HG03039 (cell line): ENCODE measurements at regions not wholly inside any gene's neighbourhood (a gene's known extent, or its start where the extent isn't known, plus 50 kb on each side); places are given as distances from the start of the nearest gene placed in this dataset.
A peak's percentile ranks its signal among the peaks of the same experiment; 100 is the strongest.
"Not testable (repeated sequence)": the region's sequence is repeated elsewhere in the genome, so short reads cannot be mapped to it uniquely, and the experiment has no call there.

Experiments used
- ATAC-seq: cut with Tn5 transposase; IDR thresholded peaks from one replicate; pipeline ENCODE4 v1.9.1; 2021; ENCODE audit warnings: mild to moderate bottlenecking, moderate library complexity; ENCODE audit not compliant: unreplicated experiment

DNA sequence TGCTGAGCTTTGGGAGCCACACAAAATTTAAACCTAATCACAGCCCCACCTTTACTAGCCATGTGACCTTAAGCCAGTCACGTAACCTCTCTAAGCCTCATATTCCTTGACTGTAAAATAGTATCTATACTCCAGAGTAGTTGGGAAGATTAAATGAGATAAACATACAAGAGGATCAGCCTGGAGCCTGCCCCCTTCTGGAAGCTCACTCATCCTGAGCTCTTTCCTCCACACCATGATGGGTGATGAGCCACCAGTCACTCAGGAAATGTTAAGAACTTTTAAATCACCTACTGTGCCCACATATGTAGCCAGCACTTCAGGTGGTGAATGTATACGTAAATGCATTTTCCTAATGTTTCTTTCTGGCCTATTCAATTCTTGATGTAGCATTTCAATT, 195.9 kb upstream of the DDX18 start:
- ATAC-seq: no peak

DNA sequence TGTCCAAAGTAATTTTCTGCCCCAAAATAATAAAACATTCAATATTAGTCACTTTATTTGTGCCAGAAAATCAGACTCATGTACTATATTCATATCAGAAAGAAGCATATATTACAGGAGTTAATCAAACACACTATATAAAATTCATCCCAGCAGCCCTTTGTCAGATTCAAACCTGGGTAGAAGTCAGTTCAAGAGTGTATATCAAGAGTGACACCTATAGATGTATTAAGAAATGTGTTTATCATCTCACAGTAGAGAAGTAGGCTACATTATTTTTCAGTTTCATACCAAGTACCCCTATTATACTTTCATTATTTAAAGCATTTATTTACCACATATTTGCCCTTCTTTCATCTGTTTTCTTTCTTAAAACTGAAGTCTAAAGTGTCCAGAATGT, 193.2 kb upstream of the DDX18 start:
- ATAC-seq: no peak

DNA sequence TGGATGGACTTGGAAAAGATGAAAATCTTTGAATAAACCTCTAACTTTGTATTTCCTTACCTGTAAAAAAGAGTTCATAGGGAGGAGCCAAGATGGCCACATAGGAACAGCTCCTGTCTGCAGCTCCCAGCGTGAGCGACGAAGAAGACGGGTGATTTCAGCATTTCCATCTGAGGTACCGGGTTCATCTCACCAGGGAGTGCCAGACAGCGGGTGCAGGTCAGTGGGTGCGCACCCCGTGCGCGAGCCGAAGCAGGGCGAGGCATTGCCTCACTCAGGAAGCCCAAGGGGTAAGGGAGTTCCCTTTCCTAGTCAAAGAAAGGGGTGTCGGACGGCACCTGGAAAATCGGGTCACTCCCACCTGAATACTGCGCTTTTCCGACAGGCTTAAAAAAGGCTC, 191.3 kb upstream of the DDX18 start:
- ATAC-seq: not testable (repeated sequence)

DNA sequence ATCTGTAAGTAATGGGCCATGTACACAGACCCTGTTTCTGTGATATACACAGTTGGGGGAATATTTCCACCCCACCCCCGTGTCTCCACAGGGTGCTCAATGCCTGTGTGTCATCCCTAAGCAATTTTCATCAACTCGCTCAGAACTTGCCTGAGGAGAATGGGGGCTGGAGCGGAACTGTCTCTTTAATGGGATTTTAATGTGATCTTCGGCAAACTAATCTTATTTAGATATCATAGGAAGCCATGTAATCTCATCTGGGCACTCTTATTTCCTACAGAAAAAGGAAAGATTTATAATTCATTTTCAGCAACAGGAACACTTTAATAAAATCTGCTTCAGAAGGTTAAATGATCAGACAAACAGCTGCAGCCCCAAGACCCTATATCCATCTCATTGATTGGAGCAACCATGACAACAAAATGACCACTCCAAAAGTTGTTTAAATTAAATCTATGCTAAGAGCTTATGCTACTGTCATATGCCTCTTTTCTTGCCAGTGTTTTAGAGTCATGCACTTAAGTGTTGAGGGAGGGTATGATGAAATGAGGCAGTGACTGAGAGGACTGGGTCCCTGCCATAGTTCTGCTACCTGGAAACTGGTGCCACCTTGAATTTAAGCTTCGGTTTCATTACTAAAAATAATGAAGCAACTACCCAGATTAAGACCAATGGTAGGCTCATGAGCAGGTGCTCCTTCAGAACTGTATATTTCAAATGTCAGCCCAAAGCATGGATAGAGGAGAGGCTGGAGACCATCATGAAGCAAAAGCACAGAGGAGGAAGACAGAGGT, 183.1 kb upstream of the DDX18 start:
- ATAC-seq: no peak

DNA sequence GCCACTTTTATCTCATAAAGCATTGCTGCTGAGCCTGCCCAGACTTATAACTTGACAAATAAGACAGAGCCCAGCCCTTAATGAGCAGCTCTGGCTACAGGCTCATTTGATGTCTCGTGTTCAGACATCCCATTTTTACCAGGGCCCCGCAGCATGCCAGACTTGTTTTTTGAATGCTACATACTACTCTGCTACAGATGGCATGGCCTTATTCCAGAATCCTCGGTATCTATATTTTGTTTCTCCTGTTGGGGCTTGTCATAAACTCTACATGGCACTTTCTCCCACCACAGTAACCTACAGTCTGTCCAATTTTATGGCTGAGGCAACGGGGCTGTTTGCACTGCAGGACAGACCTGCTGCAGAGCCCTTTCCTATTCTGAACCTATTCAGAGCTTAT, 179.0 kb upstream of the DDX18 start:
- ATAC-seq: no peak

DNA sequence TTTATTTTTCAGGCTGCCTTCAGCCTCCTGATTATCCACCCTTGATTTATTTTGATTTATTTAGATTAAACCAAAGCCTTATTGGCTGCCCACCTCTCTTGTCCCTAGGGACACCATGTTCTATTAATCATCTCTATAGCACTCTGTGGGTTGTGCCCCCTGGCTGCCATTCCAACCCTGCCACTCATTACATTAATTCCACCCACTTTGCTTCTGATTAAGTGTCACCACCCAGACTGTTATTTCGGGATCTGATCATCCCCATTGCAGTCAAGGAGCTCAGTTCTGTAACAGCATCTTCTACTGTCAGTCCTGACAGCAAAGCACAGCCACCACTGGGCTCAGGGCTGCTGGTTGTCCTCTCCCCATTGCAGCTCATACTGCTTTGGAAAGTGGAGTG, 175.1 kb upstream of the DDX18 start:
- ATAC-seq: no peak

DNA sequence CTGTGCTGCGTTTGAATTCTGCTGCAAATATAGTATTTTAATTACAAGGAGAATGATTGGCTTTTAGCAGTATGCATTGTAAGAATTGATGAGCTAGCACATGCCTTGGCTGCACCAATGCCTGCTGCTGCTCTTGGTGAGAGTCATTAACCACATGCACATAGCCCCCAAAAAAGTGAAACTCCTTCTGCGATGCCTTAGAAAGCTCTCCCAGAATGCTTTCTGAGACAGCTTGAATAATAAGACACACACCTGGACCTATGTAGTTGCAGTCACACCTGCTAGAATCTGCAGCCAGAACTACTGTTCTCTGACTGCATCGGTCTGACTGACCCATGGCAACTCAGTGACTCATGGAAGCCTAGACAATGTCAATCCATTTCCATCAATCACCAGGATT, 170.1 kb upstream of the DDX18 start:
- ATAC-seq: no peak

DNA sequence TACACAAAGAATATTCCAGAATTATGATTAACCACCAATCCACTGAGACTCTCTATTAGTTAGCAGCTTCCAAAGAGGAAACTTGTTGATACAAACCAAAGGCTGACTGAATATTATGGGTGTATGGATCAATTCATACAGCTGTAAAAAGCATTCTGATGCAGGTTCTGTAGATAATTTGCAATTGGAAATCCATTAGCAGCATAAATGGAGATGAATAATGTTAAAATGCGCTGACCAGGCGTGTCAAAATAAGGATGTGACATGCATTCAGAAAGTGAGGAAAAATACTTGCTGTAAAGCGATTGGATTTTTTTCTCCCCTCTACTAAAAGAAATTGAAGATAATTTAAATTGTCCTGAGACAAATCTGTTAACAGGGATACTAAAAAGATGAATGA, 169.0 kb upstream of the DDX18 start:
- ATAC-seq: no peak

DNA sequence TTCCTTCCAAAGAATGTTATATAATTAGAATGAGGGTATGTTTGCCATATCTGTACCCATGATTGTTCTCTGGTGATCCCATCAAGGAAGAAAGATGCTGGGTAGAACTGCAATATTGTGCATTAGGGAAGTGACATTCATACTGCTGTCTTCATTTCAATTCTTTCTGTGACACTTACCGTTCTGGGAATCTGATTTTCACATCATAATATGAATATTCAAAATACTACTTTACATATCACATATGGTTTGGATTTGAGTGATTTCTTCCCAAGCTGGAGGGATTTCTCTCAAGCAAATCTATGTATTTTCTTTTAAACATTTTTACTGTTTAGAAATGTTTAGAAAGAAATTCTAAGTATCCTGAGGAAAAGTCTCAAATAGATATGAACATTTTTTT, 168.4 kb upstream of the DDX18 start:
- ATAC-seq: no peak

DNA sequence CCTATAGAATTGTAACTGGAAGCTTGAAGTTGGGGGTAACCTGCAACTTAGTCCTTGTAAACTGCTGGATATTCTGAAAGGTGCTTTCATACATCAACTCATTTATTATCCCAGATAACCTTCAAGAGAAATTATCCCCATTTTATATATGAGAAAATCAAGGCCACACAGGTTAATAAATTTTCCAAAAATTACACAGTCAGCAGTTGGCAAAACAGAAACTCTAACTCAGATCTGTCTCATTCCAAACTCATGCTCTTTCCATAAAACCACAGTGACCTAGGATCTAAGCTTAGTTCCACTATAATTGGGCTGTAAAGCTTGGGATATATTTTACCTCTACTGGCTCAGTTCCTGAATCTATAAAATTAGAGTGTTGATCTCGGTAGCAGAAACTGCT, 167.6 kb upstream of the DDX18 start:
- no peak for ATAC-seq

DNA sequence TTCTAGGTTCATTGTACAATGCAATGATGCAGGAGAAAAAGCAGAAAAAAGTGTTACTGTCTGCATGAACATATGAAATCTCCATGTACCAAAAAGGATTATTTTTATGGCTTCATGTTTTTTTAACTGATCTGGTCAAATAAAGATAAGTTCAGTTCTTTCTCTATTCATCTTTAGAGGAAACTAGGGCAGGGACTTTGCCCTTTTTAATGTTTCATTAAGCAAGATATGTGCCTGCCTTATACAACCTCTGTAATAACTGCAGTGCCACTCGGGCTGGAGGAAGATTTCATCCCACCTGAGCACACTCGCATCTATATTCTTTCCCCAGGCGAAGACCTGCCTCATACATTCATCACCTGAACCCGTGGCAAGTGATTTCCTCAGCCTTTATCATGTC, 157.9 kb upstream of the DDX18 start:
- no peak for ATAC-seq

DNA sequence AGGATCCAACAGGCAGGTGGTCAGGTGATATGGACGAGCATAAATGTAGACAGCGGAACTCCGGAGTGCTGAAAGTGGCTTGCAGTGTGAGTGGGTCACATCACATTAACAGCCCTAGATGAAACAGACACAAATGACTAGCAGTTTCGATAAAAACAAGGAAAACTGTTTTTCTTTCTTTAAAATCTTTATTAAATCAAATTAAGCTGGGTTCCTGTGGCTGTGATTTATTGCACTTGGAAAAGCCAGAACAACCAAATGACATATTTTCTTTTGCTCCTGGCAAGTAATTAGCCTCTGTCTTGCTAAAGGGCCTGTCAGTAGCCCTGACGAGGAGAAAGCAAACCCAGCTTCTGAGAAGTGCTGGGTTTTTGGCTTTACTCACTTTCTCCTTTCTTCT, 152.9 kb upstream of the DDX18 start:
- no peak for ATAC-seq

DNA sequence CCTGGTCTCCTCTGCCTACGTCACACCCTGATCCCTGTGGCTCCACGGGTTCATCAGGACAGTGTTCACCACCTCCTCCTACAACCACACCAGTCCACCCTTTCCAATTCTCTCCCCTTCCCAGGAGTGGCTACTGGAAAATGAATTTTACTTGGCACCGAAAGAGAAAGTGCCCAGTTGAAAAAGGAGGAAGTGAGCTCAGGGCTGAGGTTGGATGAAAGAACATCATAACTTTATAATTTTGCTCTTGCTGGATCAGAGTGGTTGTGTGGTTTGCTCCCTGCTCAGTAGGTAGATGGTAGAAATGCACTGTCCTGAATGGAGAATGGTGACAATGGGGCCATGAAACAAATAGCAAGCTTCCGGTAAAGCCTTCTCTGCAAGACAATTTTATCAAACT, 140.3 kb upstream of the DDX18 start:
- ATAC-seq: no peak

DNA sequence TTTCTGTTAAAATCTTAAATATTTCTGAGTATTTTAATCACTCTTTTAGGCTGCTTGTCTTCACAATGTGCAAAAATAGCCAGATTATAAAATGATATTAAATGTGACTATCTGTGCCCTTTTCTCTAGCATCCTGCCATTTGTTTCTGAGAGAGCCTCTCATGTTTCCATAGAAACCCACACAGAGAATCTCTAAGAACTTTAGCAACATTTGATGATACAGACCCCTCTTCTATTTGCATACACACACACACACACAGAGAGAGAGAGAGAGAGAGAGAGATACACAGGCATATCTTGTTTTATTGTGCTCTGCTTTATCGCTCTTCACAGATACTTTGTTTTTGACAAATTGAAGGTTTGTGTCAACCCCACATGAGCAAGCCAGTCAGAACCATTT, 134.5 kb upstream of the DDX18 start:
- ATAC-seq: no peak

DNA sequence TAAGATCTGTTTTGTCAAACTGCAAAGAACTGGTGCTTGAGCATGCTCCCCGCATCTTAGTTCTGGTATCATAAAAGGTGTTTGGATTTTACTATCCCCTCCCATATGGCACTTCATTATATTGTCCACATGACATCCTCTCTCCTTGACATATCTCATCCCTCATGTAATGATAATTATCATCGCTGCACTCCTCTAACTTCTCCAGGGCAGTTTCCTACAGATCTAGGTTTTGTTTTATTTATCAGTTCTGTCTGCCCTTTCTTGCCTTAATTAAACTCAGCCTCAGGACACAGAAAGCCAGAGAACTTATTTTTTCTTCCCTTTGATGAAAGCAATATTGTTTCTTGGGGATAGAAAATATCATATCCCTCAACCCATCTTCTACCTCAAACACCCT, 129.6 kb upstream of the DDX18 start:
- ATAC-seq: no peak

DNA sequence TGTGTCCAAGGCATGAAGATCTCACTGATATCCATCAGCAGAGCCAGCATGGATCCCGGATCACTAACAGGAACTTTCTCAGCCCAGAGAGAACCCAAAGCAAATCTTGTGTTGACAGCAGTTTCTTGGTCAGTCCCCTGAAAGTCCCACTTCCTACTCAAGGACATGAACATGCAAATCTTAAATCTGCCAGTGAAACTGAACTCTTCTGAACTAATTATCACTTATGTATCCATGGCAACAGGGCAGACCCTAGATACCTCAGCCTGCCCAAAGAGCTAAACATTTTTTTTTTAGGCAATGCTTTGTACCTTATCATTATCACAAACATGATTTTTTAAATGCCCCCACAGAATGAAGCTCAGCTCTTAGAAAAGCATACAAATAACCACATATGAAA, 127.8 kb upstream of the DDX18 start:
- ATAC-seq: peak; percentile 98

DNA sequence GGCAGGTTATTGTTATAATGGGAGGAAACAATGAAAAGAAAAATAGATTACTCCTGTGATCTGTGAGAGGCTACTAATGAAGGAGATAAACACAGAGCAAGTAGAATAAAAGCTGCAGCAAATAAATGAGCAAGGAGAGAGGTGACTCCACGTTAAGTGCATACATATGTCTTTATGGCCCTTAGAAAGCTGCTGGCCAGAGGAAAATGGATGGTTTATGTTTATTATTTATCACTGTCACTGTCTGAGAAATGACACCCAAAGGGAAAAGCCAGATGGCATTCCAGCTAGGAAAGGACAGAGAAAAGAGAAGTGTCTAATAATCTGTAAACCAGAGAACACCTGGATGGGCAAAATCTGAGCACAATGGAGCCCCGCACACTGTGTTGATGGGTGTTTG, 122.9 kb upstream of the DDX18 start:
- no peak for ATAC-seq

DNA sequence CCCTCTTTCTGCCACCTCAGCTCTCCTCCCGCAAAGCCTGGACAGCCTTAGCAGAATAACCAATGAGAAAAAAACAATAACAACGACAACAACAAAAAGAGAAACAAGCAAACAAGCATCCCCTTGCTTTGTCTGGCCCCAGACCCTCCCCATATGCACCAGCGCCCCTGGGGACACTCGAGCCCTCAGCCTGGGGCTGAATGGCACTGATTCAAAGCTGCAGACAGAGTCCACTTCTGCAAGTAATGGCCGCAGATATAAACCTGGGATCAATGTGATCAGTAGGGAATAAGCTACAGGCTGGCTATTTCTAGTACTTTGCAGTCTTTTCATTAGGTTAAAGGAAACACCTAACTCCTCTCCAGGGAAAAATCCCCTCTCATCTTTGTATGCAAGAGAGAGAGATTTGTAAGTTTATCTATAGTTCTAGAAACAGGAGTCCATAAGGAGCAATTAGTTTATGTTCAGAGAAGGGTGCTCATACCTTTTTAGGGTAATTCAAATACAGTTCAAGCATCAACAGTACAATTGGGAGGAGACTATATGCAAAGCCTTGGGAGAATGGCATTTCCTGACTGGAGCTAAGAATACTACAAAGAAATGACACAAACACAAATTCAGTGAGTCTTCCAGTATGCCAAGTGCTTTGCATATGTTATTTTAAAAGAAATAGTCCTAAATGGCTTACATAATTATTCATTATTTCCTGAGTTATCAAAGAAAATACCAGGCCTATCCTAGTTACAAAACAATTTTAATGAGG, 122.3 kb upstream of the DDX18 start:
- ATAC-seq: no peak

DNA sequence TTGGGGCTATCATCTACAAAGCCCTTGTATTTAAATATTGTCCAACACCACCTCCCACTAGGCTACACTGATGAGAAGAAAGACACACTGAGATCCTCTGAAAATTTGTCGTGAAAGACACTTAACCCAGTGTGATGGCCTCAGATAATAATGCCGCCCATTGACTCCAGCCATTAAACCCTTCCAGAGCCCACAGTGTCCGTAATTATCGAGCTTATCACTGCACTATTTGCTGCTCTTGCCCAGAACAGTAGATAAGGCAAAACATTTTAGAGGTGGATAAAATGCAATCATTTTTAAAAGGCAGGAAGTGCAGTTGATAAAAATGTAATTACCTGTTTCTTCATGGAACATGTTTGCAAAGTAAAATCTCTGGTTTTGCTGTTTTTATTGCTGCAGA, 121.3 kb upstream of the DDX18 start:
- ATAC-seq: no peak

DNA sequence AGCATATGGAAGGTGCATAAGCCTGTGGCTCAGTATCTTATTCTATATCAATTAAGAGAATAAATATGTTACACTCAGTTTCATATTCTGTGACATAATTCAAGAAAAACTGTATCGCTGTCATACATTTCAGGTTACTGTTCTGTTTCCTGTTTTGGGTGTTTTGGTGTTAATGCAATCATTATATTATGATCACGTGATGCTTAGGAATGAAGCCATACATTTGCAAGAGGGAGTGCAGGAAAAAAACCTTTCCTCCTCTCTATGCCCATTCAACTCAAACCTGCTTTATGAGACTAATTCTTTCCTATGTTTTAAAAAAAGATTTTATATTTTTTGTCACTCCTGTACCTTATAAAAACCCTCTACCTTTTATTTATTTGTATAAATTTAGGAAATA, 120.8 kb upstream of the DDX18 start:
- no peak for ATAC-seq

DNA sequence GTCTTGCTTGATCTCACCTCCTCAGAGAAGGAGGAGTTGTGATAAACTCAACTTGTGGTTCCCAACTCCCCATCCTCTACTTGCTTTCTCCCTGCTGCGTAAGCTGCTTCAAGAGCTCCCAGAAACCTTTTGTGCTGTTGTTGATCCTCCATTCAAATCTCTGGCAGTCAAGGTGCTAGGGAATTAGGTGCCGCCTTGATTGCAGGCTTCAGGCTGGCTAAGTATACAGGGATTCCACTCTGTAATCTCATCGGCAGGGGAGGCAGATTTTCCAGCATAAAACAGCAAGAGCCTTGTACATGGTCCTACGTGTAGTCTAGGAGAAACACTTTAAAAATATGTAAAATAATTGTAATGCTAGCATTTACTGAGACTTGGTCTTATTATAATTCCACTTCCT, 116.2 kb upstream of the DDX18 start:
- ATAC-seq: no peak

DNA sequence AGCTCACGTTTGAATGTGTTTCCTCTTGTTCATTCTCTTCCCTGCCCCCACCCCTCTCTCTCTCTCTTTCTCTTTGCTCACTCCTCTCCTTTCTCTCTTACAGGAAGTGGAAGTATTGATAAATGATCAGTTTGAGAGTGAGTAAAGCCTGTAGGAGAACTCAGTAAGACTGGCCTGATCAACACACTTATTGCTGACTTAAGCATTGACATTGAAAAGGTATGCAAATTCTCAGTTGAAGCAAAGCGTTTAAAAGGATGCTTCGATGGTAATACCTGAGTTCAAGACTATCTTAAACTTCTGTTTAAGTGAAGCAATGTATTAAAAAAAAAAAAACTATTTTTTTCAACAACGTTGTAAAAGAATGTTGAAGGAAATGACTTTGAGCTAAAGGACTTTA, 115.7 kb upstream of the DDX18 start:
- no peak for ATAC-seq

DNA sequence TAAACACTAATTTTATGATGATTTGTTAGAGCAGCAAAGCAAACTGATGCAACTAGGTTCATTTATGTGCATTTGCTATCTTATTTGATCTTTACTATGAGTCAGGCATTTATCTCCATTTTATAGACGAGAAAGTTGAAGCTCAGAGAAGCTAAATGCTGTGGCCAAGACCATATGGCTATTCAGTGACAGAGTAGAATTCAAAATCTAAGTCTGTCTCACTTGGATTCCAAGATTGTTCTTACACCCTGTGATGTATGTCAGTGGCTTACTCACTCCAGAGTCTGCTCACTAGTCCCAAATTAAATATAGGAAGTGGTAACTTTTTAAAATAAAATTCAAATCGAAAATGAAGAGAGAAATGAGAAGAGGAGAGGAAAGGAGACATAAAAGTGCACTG, 114.0 kb upstream of the DDX18 start:
- no peak for ATAC-seq
